ENCODE measurements at regions not wholly inside any gene's neighbourhood (a gene's known extent, or its start where the extent isn't known, plus 50 kb on each side); places are given as distances from the start of the nearest gene placed in this dataset.

DNA sequence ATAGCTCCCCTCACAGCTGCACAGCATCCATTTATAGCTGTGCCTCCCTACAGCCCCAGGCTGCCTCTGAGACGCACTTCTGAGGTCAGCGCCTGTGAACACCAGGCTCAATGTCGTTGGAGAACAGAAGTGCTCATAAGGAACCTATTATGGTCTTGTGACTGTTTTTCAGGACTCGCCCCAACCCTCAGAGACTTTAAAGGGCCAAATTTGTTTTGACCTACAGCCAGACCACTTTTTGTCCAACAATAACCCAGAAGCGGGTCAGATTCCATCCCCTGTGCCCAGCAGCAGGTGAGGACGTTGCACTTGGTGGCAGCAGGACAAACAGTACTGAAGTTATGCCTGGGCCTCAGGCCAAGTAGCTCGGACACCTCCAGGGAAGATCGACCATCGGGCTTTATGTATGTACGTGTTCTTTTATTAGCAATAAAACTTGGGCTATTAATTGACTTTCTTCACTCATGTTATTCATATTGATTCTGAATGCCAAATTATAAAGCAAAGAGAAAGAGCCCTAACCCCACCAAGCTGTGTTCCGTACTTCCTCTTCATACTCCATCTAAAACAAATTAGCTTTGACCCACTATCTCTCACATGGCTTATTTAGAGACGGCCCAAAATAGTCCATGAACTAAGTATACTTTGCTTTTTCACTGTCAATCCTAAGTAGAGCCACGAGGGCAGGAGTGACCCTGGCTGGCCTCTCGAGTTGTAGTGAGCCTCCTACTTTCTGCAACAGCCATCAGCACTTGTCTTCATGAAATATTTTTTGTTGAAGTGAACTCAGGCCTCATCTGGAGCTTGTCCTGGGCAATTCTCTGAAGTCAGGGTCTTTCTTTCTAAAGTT lies 92.3 kb upstream of the PAX6 start:
- DNase-seq (ENCODE audit: low spot score): no peak

DNA sequence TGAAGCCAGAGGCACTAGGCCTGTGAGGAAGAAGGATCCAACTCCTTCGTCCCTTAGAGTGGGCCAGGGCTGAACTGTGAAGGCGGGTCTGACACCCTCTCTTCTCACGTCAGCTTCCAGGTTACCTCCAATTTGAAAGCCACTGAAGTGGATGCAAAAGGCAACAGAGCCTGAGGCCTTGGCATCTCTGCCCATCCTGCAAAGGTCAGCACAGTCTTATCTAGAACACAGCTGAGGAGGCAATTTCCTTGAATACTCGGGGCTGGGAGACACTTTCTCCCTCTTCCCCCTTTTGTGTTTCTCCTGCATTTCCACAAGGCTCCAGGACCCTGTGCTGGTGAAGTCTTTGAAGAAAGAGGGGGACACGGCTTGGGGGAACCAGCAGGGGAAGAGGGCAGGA lies 91.6 kb upstream of the PAX6 start:
- DNase-seq (ENCODE audit: low spot score): no peak

DNA sequence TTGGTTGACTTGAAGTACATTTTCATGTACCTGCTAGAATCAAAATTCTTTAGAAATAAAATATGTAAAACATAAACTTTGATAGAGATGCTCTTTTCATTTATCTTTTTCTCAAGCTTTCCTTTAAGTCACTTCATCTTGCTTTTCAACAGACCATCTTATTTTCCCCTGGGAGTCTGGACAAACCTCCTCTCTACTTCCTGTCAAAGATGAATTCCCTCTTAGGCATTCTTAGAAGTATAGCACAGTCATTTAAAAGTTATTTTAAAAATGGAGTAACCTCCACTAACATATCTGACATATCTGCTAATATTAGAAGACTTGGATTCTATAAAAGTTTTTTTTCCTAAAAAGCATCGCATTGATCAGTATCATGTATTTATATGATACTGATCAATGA lies 84.8 kb upstream of the PAX6 start:
- no peak for DNase-seq (ENCODE audit: low spot score)

DNA sequence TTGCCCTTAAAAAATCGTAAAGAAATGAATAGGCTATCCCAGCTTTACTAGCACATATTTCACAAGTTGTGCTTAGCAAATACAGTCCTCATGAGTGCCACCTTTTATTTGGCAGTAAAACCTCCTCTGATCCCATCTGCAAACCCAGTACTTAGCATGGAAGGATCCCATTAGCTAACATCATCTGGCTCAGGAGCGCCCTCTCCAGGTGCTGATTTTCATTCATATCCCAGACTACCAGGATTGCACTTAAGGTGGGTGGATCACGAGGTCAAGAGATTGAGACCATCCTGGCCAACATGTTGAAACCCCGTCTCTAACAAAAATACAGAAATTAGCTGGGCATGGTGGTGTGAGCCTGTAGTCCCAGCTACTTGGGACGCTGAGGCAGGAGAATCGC lies 76.1 kb upstream of the PAX6 start:
- no peak for DNase-seq (ENCODE audit: low spot score)

DNA sequence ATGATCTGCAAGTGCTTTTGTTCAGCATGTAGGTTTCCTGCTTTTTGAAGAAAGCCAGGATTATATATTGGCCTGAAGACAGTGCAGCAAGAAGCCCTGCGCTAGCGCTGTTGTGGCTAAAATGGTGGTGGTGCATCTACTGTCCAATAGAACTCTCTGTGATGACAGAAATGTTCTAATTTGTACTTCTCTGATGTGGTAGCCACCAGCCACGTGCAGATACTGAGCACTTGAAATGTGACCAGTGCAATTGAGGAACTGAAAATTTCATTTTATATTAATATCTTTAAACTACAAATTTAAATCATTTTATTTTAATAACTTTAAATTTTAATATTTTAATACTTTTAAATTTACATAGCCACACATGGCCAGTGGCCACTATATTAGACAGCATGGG lies 73.0 kb upstream of the PAX6 start:
- no peak for DNase-seq (ENCODE audit: low spot score)

DNA sequence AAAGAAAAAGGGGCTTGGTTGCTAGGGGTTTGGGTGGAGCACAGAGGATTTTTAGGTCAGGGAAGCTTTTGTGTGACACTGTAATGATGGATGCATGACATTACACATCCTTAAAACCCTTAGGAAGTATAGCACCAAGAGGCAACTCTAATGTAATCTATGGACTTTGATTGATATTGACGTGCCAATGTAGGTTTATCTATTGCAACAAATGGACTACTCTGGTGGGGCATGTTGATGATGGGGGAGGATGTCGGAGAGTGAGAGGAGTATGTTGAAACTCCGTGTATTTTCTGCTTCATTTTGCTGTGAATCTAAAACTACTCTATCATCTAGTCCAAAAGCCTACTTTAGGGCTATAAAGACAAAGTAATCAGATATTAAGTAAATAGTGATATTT lies 72.3 kb upstream of the PAX6 start:
- DNase-seq (ENCODE audit: low spot score): no peak

DNA sequence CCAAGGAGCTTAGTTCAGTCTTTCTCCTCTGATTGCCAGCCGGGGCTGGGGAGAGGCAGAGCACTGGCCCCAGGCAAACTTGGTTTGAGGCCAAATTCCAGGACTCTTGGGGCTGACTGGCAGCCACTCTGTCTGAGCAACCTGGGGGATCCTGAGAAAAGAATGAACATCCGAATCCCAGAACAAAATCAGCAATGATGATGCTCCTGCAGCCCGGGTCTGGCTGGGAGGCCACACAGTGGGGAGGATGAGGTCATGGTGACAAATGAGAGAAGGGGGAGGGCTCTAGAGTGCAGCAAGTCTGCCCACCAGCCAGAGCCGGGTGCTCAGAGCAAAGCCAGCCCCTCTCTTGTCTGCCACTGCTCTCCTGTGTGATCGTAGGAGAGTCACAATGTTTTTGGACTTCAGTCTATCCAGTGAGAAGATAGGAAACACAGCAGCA lies 71.8 kb upstream of the PAX6 start:
- DNase-seq (ENCODE audit: low spot score): peak; percentile 37

DNA sequence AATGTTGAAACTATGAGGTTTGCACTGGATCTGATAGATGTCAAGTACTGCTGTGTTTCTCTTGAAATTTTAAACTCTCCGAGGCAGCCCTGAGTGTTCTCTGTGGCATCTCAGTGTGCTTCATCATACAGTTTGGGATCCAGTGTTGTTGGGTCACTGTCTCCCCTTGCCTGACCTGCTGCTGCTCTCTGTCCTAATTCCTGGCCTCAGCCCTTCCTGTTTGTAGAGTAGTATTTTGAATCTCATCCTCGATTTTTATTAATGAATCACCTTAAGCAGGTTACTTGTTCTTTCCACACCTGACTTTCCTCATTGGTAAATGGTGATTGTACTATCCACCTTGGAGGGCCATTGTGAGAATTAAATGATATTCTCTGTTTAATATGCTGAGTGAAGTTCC lies 70.7 kb upstream of the PAX6 start:
- no peak for DNase-seq (ENCODE audit: low spot score)

DNA sequence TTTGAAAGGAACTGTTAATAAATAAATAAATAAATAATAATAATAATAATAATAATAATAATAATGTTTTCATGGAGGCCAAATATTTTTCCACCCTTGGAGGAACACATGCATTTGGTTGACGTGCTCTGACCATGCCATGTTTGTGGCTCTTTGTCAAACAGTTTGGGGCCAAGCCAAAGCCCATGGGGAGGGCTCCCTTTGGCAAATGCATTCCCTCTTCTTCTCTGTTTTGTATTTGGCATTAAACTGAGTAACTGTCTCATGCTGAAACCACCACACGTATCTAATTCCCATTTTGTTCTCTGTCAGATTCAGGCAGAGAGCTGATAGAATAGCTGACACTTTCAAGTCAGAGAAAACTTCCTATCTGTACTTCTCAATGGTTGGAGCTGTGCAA lies 68.6 kb upstream of the PAX6 start:
- DNase-seq (ENCODE audit: low spot score): no peak

DNA sequence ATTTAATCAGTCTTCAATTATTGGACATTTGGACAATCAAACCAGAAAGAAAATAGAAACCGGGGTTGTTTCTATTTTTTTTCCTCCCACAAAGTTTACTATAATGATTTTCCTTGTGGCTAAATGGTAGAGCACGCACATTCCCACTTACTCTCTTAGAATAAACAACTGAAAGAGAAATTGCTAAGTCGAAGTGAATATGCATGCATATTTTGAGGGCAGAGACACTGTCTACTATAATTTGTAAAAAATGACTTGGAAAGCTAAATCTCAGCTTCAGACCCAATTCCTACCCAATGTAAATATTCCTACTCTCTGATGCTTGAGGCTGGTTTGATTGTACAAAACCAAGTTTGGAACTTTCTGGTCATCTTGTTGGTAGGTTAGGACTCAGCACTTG lies 66.7 kb upstream of the PAX6 start:
- no peak for DNase-seq (ENCODE audit: low spot score)

DNA sequence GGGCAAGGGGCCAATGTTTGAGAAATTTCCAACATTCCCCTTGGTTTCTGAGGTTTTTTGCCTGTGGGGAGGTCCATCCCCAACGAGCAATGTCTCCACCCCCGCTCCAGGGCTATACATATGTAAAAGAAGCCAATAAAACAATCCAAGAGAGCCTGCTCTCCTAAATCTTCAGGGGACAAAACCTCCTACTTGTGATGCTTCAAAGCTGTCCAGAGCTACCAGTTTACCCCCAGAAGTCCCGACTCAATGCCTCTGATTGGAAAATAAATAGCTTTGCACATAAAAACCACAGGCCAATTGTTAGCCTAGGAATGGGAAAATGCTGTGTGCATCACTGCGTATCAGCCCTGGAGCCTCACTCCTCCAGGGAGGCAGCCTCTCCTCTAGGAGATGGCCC lies 66.0 kb upstream of the PAX6 start:
- DNase-seq (ENCODE audit: low spot score): no peak

DNA sequence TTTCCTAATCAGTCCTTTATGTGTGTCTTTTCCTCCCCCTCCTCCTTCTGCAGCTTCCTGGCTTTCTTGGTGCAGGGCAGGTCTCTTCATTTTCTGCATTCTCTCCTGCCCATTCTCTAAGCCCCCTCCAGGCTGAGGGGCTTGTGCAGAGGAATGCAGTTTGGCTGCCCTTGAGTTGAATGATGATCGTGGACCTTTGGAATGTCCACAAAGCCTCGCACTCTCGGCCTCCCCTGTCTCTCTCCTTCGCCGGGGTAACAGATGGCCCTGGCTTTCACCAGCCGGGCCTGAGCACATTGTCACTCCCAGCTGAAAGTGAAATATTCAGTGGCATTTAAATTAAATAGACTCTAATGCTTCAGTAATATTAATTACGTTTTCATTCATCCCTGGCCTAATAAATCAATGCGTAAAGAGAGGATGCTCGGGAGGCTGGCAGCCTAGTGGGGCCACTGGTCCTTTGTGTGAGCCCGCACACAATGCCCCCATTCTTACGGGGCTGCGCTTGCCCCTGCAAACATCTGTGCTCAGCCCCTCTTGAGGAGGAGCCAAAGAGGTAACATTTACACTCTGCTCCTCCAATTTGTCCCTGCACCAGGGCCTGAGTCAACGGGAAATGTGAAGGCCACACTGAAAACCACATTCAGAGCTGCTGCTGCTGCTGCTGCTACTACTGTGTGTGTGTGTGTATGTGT lies 64.9 kb upstream of the PAX6 start:
- no peak for DNase-seq (ENCODE audit: low spot score)

DNA sequence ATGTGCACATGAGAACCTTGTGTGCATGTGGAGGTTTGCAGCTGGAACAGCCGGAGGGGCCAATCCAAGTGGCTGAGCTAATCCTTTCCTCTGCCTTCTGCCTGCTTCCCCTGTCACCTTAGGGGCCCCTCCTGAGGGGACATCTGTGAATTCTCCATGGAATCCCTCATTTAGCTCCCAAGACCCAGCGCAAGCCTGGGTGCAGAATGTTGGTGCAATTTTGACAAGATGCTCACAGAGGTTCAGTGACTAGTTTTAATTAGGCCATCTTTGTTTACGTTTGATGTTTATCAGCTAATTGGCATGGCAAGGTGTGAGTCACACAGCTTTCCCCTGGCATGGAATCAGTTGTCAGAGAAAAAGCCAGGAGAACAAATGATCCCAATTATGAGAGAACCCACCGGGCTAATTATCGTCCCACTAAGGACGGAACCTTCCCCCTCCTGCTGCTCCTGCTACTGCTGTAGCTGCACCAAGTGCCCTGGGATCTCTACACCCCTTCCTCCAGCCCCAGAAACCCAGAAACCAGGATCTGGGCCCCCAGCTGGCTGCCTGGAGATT lies 63.6 kb upstream of the PAX6 start:
- DNase-seq (ENCODE audit: low spot score): no peak

DNA sequence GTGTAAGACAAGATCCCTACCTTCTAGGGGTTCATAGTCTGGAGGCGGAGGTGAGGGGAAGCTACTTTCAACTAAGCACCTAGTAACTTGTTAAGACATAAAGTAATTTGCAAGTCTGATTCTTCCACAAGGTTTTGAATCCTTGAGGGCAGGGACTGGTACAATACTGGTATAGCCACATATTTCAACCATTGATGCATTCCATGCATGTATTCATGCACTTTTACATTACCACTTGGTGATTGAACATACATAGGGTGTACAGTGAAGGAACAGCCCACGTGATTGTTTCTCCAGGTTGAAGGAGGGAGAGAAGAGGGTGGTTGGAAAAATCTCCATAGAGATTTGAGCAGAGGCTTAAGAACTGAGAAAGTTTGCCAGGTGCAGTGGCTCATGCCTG lies 62.0 kb upstream of the PAX6 start:
- no peak for DNase-seq (ENCODE audit: low spot score)

DNA sequence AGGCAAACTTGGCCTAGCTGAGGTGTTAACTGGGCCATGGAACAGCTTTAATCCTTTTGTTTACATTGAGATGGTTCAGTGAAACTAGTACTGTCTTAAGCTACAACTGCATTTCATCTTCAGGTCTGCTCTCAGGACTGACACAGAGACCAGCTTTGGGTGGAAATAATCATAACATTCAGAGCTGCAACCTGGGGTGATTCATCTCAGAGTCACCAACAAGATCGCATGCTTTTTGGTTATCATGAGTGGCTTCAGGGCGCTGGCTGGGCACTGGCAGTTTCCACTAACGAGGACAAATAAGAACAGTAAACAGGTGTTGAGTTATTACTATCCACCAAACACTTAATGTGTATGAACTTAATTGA lies 60.9 kb upstream of the PAX6 start:
- no peak for DNase-seq (ENCODE audit: low spot score)

DNA sequence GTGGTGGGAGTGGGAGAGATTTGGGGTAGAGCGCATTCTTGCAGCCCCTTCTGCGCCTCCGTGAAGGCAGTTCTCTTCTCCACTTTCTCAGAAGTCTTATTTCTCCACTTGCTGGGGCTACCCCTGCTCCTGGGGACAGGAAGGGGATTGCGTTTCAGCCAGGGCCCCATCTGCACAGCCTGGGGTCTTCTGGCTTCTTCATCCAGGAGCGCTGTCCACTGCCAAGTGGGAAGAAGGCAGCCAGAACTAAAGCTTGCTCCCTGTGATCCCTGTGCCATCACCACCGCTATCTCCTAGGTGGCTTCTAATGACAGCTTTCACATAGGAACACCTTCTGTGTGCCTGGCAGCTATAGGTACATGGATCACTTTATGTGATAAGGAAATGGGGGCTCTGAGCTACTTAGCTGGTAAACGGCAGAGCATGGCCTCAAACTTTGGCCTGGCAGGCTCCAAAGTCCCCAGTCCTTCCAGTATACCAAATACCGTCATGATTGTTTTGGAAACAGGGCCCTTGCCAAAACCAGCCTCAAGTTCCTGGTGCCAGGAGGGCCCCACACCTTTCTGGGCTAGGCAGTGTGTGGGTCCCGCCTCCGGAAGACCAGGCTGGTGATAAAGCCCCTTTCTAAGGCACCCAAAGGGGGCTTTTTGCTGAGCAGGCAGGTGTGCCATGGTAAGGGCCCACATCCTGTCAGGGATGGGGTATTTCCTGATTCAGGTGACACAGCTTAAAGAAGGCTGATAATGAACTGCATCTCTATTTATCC lies 60.4 kb upstream of the PAX6 start:
- DNase-seq (ENCODE audit: low spot score): no peak

DNA sequence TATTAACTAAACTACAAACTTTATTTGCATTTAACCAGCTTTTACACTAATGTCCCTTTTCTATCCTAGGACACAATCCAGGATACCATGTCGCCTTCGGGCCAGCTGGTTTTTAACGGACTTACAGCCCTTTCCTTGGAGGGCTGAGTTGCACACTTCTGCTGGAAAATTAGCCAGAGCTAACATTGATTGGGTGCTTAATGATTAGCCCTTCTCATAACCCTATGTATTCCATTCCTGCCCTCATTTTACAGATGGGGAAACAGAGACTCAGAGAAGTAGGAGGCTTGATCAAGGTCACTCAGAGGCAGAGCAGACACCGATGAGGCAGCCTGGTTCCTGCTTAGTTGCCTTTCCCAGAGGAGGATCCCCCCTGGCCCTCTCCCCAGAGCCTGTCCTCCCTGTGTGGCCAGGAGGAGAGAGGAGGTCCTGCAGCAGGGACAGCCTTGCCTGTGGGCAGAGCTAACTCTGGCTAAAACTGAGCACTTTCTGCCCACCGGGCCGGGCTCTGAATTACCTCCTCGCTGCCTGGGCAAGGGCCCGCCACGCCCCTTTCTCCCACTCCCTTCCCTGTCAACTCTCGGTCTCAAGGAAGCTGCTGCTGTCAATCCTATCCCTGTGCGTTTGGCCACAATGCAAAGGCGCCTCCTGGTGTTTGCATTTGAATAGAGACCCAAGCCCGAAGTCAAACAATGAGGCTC lies 59.6 kb upstream of the PAX6 start:
- DNase-seq (ENCODE audit: low spot score): peak; percentile 40

DNA sequence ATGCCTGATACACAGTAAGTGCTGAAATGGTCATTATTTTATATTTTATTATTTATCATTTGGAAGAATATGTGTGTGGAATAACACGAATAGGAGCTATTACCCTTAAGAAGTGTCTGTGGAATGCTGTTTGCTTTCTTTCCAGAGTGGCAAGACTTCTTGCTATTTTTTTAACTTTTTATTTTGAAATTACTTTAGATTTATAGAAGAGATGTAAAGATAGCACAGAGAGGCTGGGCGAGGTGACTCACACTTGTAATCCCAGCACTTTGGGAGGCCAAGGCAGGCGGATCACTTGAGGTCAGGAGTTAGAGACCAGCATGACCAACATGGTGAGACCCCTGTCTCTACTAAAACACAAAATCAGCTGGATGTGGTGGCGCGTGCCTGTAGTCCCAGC lies 58.9 kb upstream of the PAX6 start:
- DNase-seq (ENCODE audit: low spot score): no peak

DNA sequence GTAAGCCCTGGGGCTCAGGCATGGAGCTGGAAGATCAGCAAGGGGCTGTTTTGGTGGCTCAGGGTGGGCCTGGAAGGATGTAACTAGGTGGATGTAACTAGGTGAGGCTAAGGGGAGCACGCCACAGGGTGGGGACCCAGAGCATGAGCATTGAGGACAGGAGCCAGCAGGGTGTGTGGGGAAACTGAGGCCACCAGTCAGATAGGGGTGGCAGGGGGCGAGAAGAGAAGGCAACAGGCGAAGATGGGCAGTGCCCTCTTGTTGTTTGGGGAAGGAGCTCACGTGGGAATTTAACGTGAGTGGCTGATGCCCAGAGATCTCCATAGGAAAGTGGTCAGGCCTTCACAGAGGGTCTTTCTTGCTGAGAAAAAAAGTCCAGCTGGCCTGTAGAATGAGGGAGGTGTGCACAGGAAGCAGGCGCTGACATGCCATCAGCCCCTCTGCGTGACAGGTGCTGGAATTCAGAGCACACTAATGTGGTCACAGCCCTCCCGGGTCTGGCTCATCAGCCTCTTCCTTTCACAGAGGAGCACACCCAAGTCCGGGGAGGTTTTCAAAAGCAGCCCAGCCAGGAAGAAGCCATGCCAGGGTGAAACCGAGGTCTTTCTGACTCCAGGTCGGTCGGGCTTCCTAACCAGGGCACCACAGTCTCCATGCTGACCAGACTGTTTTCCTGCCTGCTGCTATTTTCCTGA lies 54.6 kb upstream of the PAX6 start:
- DNase-seq (ENCODE audit: low spot score): no peak

DNA sequence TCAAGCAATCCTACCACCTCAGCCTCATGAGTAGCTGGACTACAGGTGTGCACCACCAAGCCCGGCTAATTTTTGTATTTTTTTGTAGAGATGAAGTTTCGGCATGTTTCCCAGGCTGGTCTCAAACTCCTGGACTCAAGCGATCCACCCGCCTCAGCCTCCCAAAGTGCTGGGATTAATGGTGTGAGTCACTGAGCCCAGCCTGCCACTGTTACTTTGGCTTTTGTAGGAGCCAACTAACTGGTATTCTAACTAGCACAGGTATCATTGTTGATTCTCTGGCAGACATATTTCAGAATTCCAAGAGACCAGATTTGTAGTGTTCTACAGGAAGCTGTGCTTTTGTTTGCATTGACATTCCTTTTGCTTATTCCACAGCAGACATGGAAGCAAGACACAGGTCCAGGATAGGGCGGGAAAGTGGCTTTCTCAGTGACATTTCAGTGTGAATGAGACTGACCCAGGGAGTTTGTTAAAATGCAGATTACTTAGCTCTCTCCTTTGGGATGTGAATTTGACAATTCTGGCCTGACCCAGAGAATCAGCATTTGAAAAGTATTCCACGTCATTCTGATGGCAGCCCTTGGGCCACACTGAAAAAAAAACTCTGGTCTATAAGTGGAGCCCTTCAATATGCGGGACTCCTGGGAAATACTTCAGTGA lies 52.2 kb upstream of the PAX6 start:
- no peak for DNase-seq (ENCODE audit: low spot score)

DNA sequence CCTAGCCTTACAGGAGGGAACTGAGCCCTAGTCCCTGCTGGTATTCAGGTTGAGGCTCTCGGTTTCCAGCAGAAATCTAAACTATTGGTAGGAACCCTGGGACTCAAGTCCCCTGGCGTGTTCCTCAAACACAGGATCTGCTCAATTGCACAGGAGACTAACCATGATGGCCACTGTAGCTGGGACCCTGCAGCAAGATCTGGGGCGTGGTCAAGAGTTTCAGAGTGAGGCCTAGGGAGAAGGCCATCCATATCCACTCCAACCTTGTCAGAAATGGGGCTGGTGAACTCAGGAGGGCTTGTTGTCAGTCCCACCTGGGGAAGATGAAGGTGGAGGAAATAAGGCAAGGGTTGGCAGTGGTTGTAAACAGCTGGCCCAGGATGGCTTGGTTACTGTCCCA lies 49.9 kb upstream of the PAX6 start:
- no peak for DNase-seq (ENCODE audit: low spot score)
